Activated naive CD4-positive, alpha-beta T cell treated with anti-CD3 and anti-CD28 coated beads, Interleukin-2, amount 10 ng/mL, durations not matched to agents 7 days and 5 days (primary cell): ENCODE measurements at regions not wholly inside any gene's neighbourhood (a gene's known extent, or its start where the extent isn't known, plus 50 kb on each side); places are given as distances from the start of the nearest gene placed in this dataset.

Experiments used
- CTCF ChIA-PET: fragments of 350-600 bp; sonication (Branson Sonifier 250); formaldehyde crosslinking; loops from one replicate; lab custom pipeline; 2021; ENCODE audit warnings: antibody characterized with exemption; lab: Charles Lee
- DNase-seq: peaks from one replicate; pipeline ENCODE4 v3.0.0-alpha.2; 2020
- H3K27ac Mint-ChIP-seq: one replicate; pipeline ENCODE4 v1.8.0; 2021; ENCODE audit warnings: mild to moderate bottlenecking, moderate library complexity, mixed read lengths
- H3K27me3 Mint-ChIP-seq: one replicate; pipeline ENCODE4 v1.8.0; 2021; ENCODE audit warnings: mild to moderate bottlenecking, mixed read lengths
- H3K36me3 Mint-ChIP-seq: one replicate; pipeline ENCODE4 v1.8.0; 2021; ENCODE audit warnings: mixed read lengths
- H3K4me1 Mint-ChIP-seq: one replicate; pipeline ENCODE4 v1.8.0; 2021; ENCODE audit warnings: mixed read lengths
- H3K4me3 Mint-ChIP-seq: one replicate; pipeline ENCODE4 v1.8.0; 2021; ENCODE audit warnings: mild to moderate bottlenecking, moderate library complexity, mixed read lengths
- H3K9me3 Mint-ChIP-seq: one replicate; pipeline ENCODE4 v1.8.0; 2021; ENCODE audit warnings: mixed read lengths

GRCh38 chr18:43710135-43710534 is 432.8 kb upstream of the SYT4 start:
- CTCF ChIA-PET, result no interaction called here
- Mint-ChIP-seq H3K36me3 (no peaks in the 10 kb centered on the region), H3K27me3 (no peaks in the 10 kb centered on the region), H3K9me3 (peaks cover 3% of the 10 kb centered on the region), H3K4me1 (no peaks in the 10 kb centered on the region), H3K4me3 (no peak overlapping the region), H3K27ac (no peak overlapping the region)
- no peak for DNase-seq

DNA sequence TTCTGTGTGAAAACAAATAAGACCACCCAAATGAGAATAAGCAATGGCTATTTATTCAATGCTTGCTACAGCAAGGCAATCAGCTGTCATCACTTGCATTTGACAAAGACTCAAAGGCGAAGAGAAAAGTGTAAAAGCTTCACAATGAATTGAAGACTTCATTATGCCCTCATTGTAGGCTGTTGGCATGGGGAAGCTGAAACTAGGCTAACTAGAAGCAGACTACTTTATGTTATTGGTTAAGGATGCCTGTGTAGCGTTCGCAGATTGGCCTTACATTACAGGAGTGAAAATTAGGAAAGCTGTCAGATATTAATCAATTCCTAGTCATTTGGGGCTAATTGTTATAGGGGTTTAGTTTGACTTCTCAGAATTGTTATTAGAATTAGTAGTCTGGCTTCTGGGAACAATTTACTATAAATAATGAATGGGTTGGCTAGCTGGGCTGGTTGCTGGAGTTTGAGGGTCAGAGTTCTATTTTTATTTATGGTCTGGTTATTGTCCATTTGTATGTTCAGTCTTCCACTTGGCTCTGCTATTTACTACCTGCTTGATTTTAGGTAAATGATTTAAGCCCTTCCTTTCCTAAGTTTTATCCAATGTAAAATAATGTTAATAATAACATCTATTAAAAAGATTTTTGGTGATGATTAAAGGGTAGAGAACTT is 437.2 kb upstream of the SYT4 start:
- Mint-ChIP-seq H3K4me3 (no peak overlapping the region), H3K27ac (no peak overlapping the region), H3K4me1 (no peaks in the 10 kb centered on the region), H3K27me3 (no peaks in the 10 kb centered on the region), H3K36me3 (no peaks in the 10 kb centered on the region), H3K9me3 (peaks cover 1% of the 10 kb centered on the region)
- DNase-seq, result no peak
- CTCF ChIA-PET, result no interaction called here

DNA sequence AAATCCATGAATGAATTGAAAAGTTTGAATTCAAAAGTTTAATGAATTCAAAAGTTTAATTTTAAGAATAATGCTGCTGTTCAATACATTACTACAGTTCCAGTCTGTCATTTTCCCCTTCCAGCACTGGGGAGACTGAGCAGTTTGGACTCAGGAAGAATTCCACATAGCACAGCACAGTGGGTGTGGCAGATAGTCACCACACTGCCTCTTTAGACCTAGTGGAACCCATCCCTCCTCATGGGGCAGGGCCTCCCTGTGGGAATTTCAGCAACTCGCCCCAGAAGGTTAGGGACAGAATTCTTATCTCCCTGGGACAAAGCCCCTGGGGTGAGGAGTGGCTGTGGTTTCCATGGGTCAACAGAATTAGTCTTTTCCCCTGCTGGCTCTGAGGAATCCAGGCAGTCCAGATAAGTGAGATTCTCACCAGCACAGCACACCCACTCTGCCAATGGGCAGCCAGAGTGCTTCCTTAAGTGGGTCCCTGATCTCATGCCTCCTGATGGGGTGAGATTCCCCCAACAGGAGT is 442.0 kb upstream of the SYT4 start:
- H3K27ac Mint-ChIP-seq, result no peak overlapping the region
- H3K4me3 Mint-ChIP-seq, result no peak overlapping the region
- no peaks in the 10 kb centered on the region for H3K27me3 Mint-ChIP-seq
- no peaks in the 10 kb centered on the region for H3K36me3 Mint-ChIP-seq
- no peak for DNase-seq
- CTCF ChIA-PET, result no interaction called here
- peaks cover 18% of the 10 kb centered on the region for H3K9me3 Mint-ChIP-seq
- H3K4me1 Mint-ChIP-seq, result no peaks in the 10 kb centered on the region

GRCh38 chr18:43720041-43720440 is 442.8 kb upstream of the SYT4 start:
- DNase-seq, result no peak
- Mint-ChIP-seq H3K36me3 (no peaks in the 10 kb centered on the region), H3K4me1 (no peaks in the 10 kb centered on the region), H3K27me3 (no peaks in the 10 kb centered on the region), H3K4me3 (no peak overlapping the region), H3K9me3 (peaks cover 23% of the 10 kb centered on the region), H3K27ac (no peak overlapping the region)
- CTCF ChIA-PET, result no interaction called here

- no peak for DNase-seq
- H3K36me3 Mint-ChIP-seq, result no peaks in the 10 kb centered on the region
- no peaks in the 10 kb centered on the region for H3K4me1 Mint-ChIP-seq
- H3K27me3 Mint-ChIP-seq, result no peaks in the 10 kb centered on the region
- CTCF ChIA-PET, result no interaction called here
- H3K4me3 Mint-ChIP-seq, result no peak overlapping the region
- H3K9me3 Mint-ChIP-seq, result peaks cover 10% of the 10 kb centered on the region
- H3K27ac Mint-ChIP-seq, result no peak overlapping the region
Observed at GRCh38 chr18:43735570-43735969, 458.3 kb upstream of the SYT4 start.

DNA sequence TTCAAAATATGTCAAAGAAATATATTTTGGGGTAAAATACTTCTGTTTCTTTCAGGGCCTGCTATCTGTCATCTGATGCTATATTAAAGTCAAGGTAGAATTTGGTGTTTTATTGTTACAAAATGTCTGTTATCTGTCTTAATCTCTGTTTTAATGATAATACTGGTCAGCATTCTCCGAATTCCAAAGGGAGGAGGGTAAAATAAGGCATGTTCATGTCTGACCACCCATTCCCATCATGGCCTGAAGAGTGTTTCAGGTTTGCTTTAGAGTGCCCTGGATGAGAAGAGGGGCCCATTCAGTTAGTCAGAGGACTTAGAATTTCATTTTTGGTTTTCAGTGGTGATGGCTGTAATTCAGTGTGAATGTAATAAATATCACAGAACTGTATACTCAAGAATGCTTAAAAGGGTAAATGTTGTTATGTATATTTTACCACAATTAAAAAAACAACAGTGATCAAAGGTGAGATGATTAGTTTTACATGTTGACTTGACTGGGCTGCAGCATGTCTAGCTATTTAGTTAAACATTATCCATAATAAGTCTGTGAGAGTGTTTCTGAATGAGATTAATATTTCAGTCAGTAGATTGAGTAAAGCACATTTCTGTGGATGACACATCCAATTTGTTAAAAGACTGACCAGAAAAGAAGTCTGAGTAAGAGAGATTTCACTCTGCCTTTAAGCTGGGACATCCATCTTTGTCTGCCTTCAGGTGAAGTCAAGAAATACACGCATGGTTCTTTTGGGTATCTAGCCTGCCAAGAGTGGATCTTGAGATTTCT is 467.9 kb upstream of the SYT4 start:
- H3K27me3 Mint-ChIP-seq, result no peaks in the 10 kb centered on the region
- H3K27ac Mint-ChIP-seq, result no peak overlapping the region
- no peaks in the 10 kb centered on the region for H3K36me3 Mint-ChIP-seq
- DNase-seq, result no peak
- no peaks in the 10 kb centered on the region for H3K4me1 Mint-ChIP-seq
- CTCF ChIA-PET, result no interaction called here
- no peak overlapping the region for H3K4me3 Mint-ChIP-seq
- peaks cover 16% of the 10 kb centered on the region for H3K9me3 Mint-ChIP-seq

DNA sequence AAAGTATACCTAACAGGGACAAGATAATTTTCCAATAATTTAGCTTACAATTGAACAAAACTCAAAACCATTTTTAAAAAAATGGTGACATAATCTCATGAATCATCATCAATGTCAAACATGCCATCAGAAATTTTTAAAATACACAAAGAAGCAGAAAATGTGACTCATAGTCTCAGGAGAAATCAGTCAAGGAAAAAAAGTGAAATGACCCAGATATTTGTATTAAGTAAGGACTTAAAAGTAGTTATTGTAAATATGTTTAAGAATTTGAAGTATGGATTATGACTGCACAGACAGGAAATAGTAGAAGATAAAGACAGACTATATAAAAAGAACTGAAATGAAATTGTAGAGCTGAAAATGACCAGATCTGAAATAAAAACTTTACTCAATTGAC is 473.9 kb upstream of the SYT4 start:
- DNase-seq, result no peak
- Mint-ChIP-seq H3K9me3 (peaks cover 4% of the 10 kb centered on the region), H3K27ac (no peak overlapping the region), H3K4me3 (no peak overlapping the region), H3K27me3 (no peaks in the 10 kb centered on the region), H3K36me3 (no peaks in the 10 kb centered on the region), H3K4me1 (no peaks in the 10 kb centered on the region)
- CTCF ChIA-PET, result no interaction called here

- Mint-ChIP-seq H3K27ac (no peak overlapping the region), H3K27me3 (no peaks in the 10 kb centered on the region), H3K4me3 (no peak overlapping the region), H3K9me3 (peaks cover 3% of the 10 kb centered on the region), H3K4me1 (no peaks in the 10 kb centered on the region), H3K36me3 (no peaks in the 10 kb centered on the region)
- CTCF ChIA-PET, result no interaction called here
- no peak for DNase-seq
Observed at GRCh38 chr18:43751835-43752234, 474.5 kb upstream of the SYT4 start.

DNA sequence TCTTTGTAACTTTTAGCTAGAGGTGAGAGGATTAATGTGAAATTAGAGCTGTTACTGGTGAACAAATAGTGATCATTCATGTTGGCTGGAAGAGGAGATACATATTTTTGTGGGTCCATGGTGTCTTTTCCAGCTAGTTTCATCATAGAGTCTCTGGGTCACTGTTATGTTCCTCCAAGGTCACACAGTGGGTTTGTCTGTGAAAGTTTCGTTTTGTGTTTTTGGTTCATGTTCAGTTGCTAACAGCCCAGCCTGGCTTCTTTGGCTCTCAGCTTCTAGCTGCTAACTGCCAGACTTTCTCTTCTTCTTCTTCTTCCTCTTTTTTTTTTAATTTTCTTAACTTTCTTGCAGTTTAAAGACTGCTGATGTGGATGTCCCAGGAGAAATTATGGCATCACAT is 480.0 kb upstream of the SYT4 start:
- Mint-ChIP-seq H3K4me3 (no peak overlapping the region), H3K27me3 (no peaks in the 10 kb centered on the region), H3K9me3 (peaks cover 6% of the 10 kb centered on the region), H3K36me3 (no peaks in the 10 kb centered on the region), H3K4me1 (no peaks in the 10 kb centered on the region), H3K27ac (no peak overlapping the region)
- DNase-seq, result no peak
- CTCF ChIA-PET, result no interaction called here

- CTCF ChIA-PET, result no interaction called here
- DNase-seq, result no peak
- H3K4me1 Mint-ChIP-seq, result no peaks in the 10 kb centered on the region
- H3K27ac Mint-ChIP-seq, result no peak overlapping the region
- no peaks in the 10 kb centered on the region for H3K27me3 Mint-ChIP-seq
- peaks cover 9% of the 10 kb centered on the region for H3K9me3 Mint-ChIP-seq
- no peaks in the 10 kb centered on the region for H3K36me3 Mint-ChIP-seq
- no peak overlapping the region for H3K4me3 Mint-ChIP-seq
Observed at GRCh38 chr18:43758734-43759133, 481.4 kb upstream of the SYT4 start.

- CTCF ChIA-PET, result no interaction called here
- Mint-ChIP-seq H3K27me3 (no peaks in the 10 kb centered on the region), H3K4me1 (no peaks in the 10 kb centered on the region), H3K4me3 (no peak overlapping the region), H3K36me3 (no peaks in the 10 kb centered on the region), H3K27ac (no peak overlapping the region), H3K9me3 (peaks cover 9% of the 10 kb centered on the region)
- no peak for DNase-seq
Observed at GRCh38 chr18:43760010-43760409, 482.7 kb upstream of the SYT4 start.

GRCh38 chr18:43772907-43773306 is 495.6 kb upstream of the SYT4 start:
- no peak for DNase-seq
- Mint-ChIP-seq H3K9me3 (peaks cover 19% of the 10 kb centered on the region), H3K36me3 (no peaks in the 10 kb centered on the region), H3K27me3 (no peaks in the 10 kb centered on the region), H3K4me3 (no peak overlapping the region), H3K4me1 (no peaks in the 10 kb centered on the region), H3K27ac (no peak overlapping the region)
- CTCF ChIA-PET, result no interaction called here

- CTCF ChIA-PET, result no interaction called here
Observed at GRCh38 chr18:43774497-43774896, 497.2 kb upstream of the SYT4 start.

DNA sequence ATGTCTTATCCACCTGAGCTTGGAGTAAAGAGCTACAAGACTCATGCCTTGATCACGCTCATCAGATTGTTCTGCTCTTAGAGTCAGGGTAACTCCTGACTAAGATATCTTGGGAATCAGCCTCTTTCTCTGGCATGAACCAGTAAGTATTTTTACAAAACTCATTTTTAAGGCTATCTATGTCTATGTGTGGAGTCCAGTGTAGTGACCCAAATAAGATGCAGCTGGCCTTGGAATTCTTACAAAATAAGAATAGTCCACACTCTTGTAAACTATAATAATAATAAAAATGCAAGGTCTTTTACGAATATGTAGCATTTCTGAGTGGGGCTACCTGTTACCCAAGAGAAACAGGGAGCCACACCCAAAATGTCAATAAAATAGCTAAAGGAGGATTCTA is 498.3 kb upstream of the SYT4 start:
- CTCF ChIA-PET, result no interaction called here
- peaks cover 10% of the 10 kb centered on the region for H3K9me3 Mint-ChIP-seq
- H3K4me1 Mint-ChIP-seq, result no peaks in the 10 kb centered on the region
- DNase-seq, result no peak
- no peak overlapping the region for H3K4me3 Mint-ChIP-seq
- no peaks in the 10 kb centered on the region for H3K27me3 Mint-ChIP-seq
- no peak overlapping the region for H3K27ac Mint-ChIP-seq
- no peaks in the 10 kb centered on the region for H3K36me3 Mint-ChIP-seq

More at GRCh38 chr18:43774497-43774896, 497.2 kb upstream of the SYT4 start:
- Mint-ChIP-seq H3K9me3 (peaks cover 11% of the 10 kb centered on the region), H3K36me3 (no peaks in the 10 kb centered on the region), H3K27ac (no peak overlapping the region), H3K4me3 (no peak overlapping the region), H3K27me3 (no peaks in the 10 kb centered on the region), H3K4me1 (no peaks in the 10 kb centered on the region)
- DNase-seq, result no peak

- CTCF ChIA-PET, result no interaction called here
- H3K4me1 Mint-ChIP-seq, result no peaks in the 10 kb centered on the region
- DNase-seq, result no peak
- H3K4me3 Mint-ChIP-seq, result no peak overlapping the region
- H3K9me3 Mint-ChIP-seq, result peaks cover 10% of the 10 kb centered on the region
- no peak overlapping the region for H3K27ac Mint-ChIP-seq
- H3K36me3 Mint-ChIP-seq, result no peaks in the 10 kb centered on the region
- H3K27me3 Mint-ChIP-seq, result no peaks in the 10 kb centered on the region
Observed at GRCh38 chr18:43776997-43777396, 499.7 kb upstream of the SYT4 start.
